ENCODE measurements at regions not wholly inside any gene's neighbourhood (a gene's known extent, or its start where the extent isn't known, plus 50 kb on each side); places are given as distances from the start of the nearest gene placed in this dataset.
"Not testable (repeated sequence)": the region's sequence is repeated elsewhere in the genome, so short reads cannot be mapped to it uniquely, and the experiment has no call there.

DNA sequence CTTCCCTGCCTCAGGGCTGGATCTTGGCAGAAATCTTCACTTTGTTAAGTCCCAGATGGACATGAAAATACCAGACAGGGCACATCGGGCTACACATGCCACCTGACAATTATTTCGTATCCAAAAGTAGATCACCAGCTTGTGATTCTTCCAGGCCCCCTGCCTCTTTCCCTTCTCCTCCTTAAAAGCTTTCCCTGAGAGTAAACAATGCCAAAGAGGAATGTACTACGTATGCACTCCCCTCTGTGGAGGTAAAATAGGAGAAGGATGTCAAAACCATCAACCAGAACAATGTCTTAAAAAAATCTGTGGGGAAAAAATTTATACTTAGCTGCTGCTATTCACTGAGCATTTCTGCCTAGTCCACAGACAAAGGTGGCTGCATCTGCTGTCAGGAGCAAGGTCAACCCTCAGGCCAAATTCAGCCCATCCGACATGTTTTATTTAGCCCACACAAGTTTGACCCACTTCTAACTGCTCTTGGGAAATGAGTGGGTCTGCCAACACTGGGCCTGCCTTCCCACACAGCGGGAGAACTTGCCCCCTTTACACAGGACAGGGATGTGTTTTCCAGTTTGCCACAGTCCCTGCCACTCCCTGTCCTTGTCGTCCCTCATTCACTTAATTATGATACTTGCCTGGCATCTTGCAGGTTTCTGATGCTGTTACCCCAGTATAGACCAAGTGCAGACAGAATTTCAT, 165.8 kb upstream of the NBPF9 start:
- not testable (repeated sequence) for DNase-seq (ENCODE audit: low read depth); H3K4me3 ChIP-seq (ENCODE audit: low read depth, low read length)

DNA sequence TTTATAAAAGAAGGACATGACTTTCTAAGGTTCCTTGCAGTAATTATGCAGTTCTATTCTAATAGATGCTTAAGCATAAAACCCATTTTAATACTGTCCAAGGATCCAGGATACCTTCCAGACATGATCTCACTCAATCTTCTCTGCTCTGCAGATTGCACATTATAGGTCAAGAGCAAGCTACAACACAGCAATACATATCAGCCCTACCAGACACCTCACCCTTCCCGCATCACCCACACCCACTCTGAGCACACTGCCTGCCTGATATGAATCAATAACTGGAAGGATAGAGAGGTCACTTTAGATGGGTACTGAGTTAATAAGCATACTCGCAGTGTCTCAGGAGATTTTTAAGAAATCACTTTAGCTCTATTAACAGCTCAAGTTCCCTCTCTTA, 166.5 kb upstream of the NBPF9 start:
- H3K4me3 ChIP-seq (ENCODE audit: low read depth, low read length); DNase-seq (ENCODE audit: low read depth): not testable (repeated sequence)

DNA sequence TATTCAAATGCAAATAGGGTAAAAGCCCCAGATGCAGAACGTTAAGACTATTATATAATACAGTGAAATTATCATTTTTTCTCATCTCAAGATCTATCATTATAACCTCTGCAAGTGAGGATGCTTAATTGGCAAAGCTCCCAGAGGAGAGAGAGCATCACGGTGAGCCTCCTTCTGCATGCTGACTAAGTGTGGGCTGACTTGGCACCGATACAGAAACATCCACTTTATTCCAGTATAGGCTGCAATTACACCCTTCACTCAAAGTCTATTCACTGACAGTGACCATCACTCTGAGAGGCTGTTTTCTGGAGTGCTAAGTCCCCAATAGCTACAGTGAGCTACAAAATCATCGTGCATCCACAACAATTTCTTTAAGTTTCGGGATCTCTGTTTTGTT, 171.1 kb upstream of the NBPF9 start:
- not testable (repeated sequence) for H3K4me3 ChIP-seq (ENCODE audit: low read depth, low read length); DNase-seq (ENCODE audit: low read depth)

- not testable (repeated sequence) for H3K4me3 ChIP-seq (ENCODE audit: low read depth, low read length); DNase-seq (ENCODE audit: low read depth)
Observed at GRCh38 chr1:149275802-149276201, 172.5 kb upstream of the NBPF9 start.

DNA sequence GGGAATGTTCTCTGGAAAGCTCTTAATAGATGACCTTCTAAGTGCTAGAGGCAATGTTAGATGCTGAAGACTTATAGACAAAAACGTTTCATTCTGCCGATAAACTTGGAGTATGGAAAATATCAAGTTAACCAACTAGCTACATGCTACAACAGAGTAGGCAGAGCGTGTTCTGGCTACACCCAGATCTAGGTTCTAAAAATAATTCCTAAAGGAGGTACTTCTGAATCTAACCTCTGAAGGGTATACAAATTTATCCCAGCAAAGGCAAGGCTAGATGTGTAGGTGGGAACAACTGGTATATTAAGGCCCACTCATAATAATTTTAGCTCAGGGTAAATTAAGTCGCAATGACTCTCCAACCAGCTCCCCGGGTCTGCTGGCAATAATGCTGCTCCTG, 173.1 kb upstream of the NBPF9 start:
- H3K4me3 ChIP-seq (ENCODE audit: low read depth, low read length); DNase-seq (ENCODE audit: low read depth): not testable (repeated sequence)

DNA sequence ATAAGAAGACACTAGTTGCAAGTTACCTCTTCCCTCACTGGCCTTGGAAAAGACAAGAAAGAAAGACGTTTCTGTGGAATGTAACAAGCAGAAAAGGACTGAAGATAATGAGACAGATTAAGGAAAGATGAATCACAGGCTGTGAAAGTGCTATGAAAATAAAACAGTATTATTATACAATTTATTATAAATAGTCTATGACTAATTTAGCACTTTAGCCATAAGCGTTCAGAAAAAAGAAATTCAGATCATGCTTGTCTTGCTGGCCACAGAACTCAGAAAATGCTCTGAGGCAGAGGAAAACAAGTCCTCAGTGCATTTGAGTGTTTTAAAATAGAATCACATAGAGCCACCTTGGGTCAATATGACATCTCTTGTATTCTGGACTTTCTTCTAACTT, 174.8 kb upstream of the NBPF9 start:
- DNase-seq (ENCODE audit: low read depth); H3K4me3 ChIP-seq (ENCODE audit: low read depth, low read length): not testable (repeated sequence)

DNA sequence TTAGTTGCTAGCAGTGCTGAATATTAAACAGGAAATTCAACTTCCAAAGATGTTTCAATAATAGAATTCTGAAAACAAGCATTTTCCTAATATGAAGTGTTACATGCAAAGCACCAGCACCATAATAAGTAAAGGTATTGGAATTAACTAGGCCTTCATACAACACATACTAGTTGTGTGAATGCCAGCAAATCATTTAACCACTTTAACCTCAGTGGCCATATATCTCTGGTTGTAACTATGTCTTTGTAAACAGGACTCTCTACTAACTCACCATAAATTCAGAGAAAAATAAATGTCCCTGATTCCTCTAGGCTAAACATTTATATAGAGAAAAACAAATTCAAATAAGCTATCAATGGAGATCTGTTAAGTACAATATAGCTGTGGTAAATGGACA, 175.7 kb upstream of the NBPF9 start:
- not testable (repeated sequence) for DNase-seq (ENCODE audit: low read depth); H3K4me3 ChIP-seq (ENCODE audit: low read depth, low read length)

DNA sequence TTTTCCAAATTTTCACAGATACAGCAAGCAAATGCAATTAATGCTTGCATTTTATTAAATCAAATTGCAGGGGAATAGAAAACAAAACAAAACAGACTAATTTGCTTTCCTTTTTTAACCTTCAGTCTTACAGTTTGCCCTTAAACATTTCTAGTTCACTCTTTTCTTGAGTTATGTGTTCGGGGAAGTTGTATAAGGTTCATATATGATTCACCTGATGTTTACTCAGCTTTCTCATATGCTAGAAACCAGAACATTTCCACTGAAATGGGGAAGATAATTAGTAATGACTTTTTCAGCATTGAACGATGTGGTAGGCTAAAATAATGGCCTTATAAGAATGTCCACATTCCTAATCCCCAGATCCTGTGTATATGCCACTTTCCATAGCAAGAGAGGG, 176.2 kb upstream of the NBPF9 start:
- H3K4me3 ChIP-seq (ENCODE audit: low read depth, low read length); DNase-seq (ENCODE audit: low read depth): not testable (repeated sequence)

- not testable (repeated sequence) for H3K4me3 ChIP-seq (ENCODE audit: low read depth, low read length); DNase-seq (ENCODE audit: low read depth)
Observed at GRCh38 chr1:149284773-149285172, 181.4 kb upstream of the NBPF9 start.

GRCh38 chr1:149285205-149285604, 181.9 kb upstream of the NBPF9 start:
- not testable (repeated sequence) for DNase-seq (ENCODE audit: low read depth); H3K4me3 ChIP-seq (ENCODE audit: low read depth, low read length)

DNA sequence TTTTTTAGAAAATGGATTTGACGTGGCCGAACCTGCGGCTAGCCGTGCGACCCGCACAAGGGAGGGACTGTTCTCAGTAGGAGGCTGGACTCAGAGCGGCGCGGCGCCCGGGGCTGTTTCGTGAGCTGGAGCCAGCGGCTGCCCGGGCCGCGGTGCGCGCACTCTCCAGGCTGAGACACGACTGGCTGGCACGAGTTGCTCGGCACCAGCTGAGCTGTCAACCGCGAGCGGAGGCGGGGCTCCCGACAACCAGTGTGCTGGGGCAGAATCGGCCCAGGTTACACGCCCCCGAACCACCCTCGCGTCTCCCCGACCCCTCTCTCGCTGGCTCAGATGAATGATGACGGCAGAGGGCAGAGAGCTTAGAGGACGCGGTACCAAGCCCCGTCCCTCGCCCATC, 182.3 kb upstream of the NBPF9 start:
- peak overlapping the region; percentile 42 for H3K4me3 ChIP-seq (ENCODE audit: low read depth, low read length)
- not testable (repeated sequence) for DNase-seq (ENCODE audit: low read depth)

DNA sequence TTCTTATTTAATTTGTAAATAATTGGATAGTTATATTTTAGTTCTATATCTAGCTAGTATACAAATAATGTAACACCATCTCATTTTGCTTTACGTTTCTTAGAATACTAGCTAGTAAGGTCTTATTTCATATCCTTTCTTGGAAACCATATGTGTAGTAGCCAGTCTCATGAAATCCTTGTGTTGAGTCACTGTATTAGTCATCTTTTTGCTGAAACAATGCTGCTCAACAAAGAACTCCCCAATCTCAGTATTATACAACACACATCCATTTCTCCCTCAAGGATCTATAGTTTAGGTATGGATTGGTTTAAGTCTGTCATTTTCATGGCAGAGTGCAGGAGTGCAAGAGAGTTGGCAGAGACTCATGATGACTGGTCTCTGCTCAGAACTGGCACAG, 185.2 kb upstream of the NBPF9 start:
- not testable (repeated sequence) for DNase-seq (ENCODE audit: low read depth); H3K4me3 ChIP-seq (ENCODE audit: low read depth, low read length)

DNA sequence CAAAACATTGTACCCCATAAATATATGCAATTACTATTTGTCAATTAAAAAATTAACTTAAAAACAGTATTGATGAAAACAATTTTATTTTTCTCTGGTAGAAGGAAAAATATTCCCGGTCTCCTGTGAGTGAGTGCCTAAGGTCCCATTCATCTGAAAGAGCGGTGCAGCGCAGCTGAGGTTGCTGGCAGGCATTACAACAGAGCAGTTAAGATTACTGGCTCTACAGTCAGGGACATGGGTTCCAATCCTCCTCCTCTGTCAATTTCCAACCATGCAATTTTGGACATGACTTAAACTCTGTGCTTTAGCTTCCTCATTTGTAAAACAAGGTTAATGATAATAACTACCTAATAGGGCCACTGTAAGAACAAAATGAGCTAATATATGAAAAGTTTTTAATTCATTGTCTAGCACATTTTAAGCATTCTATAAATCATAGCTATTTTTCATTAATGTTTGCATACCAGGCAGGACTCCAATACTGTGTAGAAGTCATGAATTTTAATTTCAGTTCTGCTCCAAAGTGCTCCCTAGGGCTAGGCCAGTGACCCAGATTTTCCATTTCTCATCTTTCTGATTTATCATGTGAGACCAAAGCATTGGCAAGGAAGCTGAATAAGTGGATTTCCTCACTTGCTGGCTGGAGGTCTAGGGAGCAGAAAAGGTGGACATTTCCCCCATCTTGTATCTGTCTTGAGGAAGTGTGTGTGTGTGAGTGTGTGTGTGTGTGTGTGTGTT, 174.2 kb upstream of the NBPF19 start:
- DNase-seq (ENCODE audit: low read depth); H3K4me3 ChIP-seq (ENCODE audit: low read depth, low read length): not testable (repeated sequence)

DNA sequence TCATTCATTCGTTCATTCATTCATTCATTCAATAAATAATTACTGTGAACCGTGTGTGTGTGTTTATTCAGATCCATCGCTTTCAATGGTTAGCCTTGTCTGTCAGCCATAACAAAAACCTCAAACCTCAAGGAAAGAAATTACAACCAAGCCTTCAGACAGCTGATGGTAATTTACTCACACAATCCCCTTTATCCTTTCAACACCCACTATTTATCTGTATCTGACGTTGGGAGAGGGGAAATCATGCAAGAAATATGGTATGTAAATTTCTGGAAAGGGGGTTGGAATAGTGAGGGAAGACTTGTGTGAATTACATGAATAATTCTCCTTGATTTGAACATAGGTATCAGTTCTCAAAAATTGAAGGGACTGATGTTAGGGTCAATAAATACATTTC, 173.6 kb upstream of the NBPF19 start:
- H3K4me3 ChIP-seq (ENCODE audit: low read depth, low read length); DNase-seq (ENCODE audit: low read depth): not testable (repeated sequence)

DNA sequence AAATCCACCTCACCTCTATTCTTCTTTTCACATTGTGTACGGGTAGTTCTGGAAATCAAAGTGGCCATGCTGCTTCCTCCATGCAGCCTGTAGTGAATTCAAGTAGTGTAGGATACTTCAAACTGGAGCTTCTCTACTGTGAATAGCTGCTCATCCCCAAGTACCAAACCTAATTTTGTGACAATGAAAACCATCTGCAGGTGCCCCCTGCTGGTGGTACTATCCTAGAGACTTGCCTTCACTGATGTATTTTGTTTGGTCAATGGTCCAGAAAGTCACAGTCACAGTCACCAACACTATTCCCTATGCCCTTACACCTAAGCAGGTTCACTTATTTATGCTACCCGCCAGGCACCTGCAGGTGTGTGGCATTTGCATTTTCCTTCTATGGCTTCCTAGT, 170.0 kb upstream of the NBPF19 start:
- DNase-seq (ENCODE audit: low read depth); H3K4me3 ChIP-seq (ENCODE audit: low read depth, low read length): not testable (repeated sequence)

GRCh38 chr1:149307640-149308039, 167.2 kb upstream of the NBPF19 start:
- H3K4me3 ChIP-seq (ENCODE audit: low read depth, low read length); DNase-seq (ENCODE audit: low read depth): not testable (repeated sequence)

GRCh38 chr1:149314921-149315320, 159.9 kb upstream of the NBPF19 start:
- DNase-seq (ENCODE audit: low read depth); H3K4me3 ChIP-seq (ENCODE audit: low read depth, low read length): not testable (repeated sequence)

DNA sequence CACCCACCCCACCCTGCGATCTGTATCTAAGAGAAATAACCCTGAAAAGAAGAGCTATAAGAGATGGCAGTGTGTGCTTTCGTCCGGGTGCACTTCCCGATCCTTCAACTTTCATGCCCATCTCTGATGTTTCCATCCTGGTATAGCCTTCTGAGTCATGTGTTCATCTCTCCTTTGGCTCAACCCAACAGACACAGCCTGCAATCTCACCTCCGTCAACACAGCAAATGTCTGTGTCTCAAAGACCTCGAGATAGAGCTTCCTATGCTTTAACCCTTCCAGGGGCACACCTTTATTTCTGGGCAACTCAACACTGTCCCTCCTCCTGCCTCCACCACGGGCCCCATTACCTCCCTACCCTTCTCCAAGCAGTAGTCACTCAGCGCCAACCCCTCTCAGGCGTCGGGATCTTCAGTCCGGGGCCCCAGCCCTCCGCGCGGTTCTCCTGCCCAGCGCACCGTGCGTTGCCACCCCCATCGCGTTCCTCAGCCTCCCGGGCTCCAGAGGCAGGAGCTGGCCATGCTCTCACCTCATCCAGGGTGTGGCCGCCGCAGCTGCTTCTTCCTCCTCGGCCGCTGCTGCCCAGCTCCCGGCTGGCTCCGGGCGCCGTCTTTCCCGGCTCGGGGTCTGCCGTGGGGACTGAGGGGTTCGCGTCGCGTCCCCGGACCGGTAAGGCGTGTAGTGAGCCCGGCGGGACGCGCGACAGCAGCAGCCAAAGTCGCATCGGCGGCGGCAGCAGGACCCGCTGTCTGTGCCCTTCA, 153.7 kb upstream of the NBPF19 start:
- H3K4me3 ChIP-seq (ENCODE audit: low read depth, low read length); DNase-seq (ENCODE audit: low read depth): not testable (repeated sequence)

DNA sequence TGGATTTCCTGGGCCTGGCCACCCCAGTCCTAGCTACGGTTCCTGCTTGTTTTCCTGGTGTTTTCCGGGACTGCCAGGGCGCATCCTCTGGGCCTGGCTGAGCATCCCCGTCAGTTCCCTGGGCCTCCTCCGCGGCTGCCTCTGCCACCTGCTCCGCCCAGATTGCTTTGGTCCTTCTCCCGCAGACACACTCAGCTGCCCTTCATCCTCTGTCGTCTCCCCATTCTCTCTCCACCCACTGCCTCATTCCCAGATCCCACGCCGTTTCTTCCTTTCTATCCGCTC, 153.2 kb upstream of the NBPF19 start:
- DNase-seq (ENCODE audit: low read depth); H3K4me3 ChIP-seq (ENCODE audit: low read depth, low read length): not testable (repeated sequence)

DNA sequence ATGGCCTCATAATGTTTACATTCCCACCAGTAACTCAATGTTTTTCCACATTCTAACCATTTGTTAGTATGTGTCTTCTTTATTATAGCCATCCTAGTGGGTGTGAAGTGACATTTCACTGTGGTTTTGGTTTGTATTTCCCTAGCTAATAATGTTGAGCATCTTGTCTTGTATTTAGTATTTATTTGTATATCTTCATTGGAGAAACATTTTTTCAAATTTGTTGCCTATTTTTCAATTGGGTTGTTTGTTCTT, 144.8 kb upstream of the NBPF19 start:
- not testable (repeated sequence) for DNase-seq (ENCODE audit: low read depth); H3K4me3 ChIP-seq (ENCODE audit: low read depth, low read length)

Data from choroid plexus epithelial cell (primary cell).